DLD1 (cell line): ENCODE measurements at regions not wholly inside any gene's neighbourhood (a gene's known extent, or its start where the extent isn't known, plus 50 kb on each side); places are given as distances from the start of the nearest gene placed in this dataset.
"Not testable (repeated sequence)": the region's sequence is repeated elsewhere in the genome, so short reads cannot be mapped to it uniquely, and the experiment has no call there.

Experiments used
- in situ Hi-C: cut with HindIII; loops from 2 replicates; pipeline ENCODE4 v1.10.0; 2017; ENCODE audit warnings: low sequenced_read_pairs

DNA sequence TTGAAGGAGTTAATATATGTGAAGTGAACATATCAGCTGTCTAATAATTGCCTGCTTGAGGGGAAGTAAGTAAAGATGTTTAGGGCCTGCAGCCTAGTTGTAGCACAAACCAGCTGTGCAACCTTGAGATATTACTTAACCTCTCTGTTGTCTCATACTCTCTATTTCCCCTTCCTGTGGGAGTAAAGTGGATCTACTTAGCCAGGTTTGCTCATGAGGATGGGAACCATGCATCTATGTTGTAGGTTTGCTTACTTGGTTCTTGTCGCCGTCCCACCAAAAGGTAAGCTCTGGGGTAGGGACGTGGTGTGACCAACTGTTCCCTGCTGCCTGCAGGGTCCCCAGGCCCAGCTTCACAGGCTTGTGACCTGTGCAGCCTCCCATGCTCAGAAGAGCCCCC lies 362.7 kb upstream of the SULF2 start:
- in situ Hi-C loops, result no loop called here

DNA sequence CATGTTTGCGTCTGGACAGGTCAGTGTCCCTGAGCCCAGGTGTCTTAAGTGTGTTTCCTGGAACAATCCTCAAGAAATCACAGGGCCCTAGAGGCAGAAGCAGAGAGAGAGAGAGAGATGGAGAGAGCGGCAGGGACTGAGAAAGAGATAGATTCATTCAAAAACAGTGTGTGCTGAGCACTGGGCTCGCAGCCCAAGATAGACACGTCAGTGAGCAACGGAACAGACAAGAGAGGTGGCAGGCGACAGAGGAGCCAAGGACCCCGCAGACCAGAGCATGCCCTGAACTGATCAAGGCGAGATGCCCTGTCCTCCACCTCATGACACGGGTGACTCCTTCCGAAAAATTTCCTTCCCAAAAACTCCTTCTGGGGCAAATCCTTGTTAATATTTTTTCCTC lies 362.0 kb upstream of the SULF2 start:
- in situ Hi-C loops, result no loop called here

DNA sequence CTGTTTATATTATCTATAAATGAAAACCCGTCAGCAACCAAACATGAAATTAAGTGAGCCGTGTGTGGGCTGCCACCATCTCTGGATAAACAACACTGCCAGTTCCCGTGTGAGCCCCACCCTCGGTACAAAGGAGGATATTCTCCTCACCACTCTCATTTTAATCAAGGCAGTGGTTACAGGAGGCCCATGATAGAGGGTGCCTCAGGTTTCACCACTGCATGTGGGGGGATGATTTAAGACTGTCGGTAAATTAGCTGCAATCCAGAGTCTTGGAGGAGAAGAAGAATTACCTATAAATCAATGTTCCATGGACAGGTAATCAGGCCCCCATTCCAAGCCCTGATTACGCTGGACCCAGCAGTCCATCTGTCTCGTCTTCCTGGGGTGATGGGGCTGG lies 361.6 kb upstream of the SULF2 start:
- in situ Hi-C loops, result no loop called here

DNA sequence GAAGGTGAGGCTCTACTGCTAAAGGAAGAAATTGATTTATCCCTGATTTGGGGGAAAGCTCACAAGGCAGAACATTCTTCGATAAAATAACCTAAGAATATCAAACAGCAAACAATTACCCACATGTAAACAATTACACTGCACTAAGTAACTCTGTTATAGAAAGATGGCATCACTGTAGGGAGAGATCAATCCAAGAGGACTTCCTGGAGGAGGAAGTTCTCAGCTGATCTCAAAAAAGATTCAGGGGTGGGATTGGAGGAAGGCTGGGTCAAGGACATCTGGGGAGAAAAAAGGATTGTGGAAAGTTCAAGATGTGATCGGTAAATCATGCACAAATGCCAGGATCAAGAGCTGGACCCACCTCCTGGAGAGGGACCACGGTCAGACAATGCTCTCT lies 361.0 kb upstream of the SULF2 start:
- in situ Hi-C loops, result no loop called here

DNA sequence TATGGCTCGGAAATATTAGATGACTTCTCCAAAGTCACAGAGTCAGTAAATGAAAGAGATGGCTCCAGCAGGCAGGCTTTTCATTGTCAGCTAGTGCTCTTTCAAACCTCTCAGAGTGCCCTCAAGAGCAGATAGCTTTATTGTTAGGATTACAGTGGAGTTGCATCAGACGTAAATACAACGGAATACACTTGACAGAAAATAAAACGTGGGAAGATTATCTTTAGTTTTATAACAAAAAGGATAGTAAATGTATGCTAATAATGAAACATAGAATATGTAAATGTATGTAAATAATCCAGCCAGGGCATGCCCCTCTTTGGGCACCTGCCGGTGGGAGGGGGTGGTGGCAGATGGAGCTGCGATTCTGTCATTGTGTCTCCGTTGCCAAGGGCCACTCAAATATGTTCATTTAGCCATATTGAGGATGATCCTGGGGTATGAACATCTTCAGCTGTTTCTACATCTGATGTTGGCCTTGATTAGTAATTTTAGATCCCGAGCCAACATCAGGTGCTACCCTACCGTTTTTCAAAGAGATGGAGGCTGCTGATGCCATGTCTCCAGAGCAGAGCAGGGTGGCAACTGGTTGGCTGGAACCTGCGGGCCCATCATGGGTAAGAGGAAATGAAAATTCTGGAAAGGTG lies 358.3 kb upstream of the SULF2 start:
- in situ Hi-C loops, result no loop called here

DNA sequence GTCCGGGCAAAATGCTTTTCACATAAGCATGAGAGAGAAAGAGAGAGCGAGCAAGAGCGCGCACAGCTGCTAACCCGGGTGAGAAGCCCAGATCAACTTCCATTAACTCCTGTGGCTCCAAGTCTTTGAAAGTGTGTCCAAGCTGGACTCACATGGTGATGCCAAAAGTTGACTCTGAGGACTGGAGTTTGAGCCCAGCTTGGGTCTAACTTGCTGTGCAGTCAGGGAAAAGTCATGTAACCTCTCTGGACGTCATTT lies 357.2 kb upstream of the SULF2 start:
- in situ Hi-C loops, result no loop called here

DNA sequence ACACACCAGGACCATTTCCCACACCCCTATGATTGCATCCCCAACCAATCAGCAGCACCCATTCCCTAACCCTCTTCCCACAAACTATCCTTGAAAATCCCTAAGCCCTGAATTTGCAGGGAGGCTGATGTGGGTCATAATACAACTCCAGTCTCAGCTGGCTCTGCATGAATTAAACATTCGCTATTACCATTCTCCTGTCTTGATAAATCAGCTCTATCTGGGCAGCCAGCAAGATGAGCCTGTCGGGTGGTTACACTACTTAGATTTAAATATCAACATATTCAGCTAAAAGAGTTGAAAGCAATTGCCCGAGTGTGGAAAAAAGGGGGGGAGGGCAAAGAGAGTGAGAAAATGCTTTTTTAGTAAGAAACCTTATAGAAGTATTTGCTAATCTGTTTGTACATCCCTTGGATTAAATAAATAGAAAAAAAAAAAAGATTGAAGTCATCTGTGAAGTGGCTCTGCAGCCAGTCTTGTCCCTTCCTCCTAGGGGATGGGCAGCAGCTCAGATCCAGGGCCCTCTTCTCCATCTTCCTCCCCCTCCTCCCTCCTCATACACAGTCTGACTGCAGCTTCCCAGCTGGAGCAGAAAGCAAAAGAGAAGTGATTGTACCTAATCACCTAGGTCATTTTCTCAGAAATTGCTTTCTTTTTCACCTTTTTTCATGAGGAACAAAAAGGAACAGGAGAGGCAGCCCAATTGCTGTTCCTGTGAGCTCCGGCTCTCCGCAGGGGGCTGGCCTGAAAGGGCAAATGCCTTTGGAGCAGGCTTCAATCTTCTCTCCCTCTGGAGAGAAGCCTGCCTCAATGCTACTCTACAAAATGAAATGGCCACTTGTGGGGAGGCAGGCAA lies 356.6 kb upstream of the SULF2 start:
- in situ Hi-C loops, result no loop called here

DNA sequence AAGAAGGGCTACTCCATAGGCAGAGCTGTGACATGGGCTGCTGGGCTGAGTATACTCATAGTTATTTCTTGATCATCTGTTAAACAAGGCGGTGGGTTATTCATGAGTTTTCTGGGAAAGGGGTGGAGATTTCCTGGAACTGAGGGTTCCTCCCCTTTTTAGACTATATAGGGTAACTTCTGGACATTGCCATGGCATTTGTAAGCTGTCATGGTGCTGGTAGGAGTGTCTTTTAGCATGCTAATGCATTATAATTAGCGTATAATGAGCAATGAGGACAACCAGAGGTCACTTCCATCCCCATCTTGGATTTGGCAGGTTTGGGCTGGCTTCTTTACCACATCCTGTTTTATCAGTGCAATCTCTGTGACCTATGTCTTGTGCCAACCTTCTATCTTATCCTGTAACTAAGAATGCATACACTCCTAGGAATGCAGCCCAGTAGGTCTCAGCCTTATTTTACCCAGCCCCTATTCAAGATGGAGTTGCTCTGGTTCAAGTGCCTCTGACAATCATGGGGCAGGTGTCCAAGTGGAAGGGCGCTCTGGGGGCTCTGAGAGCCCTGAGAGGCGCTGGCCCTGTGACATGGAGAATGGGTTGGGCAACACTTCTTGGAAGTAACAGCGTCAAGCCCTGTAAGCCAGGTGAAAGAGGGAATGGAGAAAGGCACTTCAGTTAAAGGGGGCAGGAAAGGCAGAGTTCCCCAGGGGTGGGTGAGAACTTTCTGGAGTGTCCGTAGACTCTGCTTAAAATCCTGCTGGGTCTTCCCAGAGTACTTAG lies 354.2 kb upstream of the SULF2 start:
- in situ Hi-C loops, result no loop called here

DNA sequence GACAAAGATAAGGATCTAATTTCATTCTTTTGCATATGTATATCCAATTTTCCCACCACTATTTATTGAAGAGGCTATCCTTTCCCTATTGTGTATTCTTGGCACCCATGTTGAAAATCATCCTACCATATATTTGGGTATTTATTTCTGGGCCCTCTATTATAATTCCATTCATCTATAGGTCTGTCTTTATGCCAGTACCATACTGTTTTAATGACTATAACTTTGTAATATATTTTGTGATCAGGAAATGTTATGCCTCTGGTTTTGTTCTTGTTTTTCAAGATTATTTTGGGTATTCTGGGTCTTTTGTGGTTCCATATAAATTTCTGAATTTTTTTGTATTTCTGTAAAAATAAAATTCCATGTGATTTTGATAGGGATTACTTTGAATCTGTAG lies 347.6 kb upstream of the SULF2 start:
- in situ Hi-C loops, result no loop called here

DNA sequence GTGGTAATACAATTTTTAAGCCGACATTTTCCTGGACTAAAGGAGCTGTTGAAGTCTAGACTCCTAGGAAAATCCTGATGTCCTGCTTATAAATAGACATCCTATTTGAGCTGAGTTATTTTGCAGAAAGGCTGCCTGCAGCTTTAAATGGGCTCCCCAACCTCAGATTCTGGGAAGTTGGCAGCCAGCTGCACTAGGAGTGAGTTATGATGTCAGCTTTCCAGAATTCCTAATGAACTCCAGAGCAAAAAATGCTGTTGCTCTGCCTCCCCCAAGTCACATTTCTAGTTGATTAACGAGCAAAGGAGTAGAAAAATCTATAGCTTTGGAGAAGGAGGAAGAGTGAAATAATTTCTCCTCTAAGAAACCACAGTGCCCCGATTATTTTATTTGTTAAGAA lies 346.3 kb upstream of the SULF2 start:
- in situ Hi-C loops, result no loop called here

DNA sequence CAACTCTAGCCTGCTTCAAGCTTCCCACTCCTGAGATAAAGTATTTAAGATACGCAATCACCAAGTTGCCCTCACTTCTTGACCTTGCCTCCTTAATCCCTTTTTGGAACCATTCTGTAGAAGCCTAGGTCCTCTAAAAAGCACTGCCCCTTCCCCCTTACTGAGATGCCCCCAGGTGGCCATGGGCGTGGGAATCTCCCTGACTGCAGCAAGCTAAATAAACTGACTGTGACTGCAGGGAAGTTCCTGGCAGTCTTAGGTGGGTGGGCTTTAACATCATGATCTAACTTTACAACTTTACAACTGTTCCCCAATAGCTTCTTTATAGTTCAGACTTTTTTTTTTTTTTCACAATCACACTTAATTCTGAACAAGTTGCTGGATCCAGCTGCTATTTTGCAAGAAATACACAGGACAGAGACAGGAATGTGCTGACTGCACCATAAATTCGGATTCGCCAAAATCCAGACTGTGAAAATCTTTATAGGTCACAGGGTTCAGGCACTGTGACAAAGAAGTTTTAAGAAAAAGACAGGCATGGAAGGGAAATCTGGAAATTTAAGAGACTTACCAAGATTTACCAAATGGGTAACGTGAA lies 344.2 kb upstream of the SULF2 start:
- in situ Hi-C loops, result no loop called here

DNA sequence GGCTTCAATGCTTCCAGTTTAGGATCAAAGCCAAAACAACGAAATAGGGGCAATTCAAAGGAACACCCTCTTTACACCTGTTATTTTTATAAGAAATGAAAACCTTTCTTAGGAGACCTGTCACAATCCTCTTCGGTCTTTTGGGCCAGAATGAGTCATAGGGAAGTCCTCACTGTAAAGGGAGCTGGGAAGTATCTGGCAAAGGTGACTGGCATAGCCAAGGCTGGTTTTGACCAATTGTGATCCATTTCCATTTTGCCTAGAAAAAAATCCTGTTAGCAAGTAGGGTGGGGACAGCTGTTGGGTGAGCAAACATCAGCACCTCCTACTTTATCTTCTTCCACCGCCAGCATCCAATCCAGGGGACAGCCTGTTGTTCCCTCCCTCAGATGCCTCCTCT lies 343.2 kb upstream of the SULF2 start:
- in situ Hi-C loops, result no loop called here

DNA sequence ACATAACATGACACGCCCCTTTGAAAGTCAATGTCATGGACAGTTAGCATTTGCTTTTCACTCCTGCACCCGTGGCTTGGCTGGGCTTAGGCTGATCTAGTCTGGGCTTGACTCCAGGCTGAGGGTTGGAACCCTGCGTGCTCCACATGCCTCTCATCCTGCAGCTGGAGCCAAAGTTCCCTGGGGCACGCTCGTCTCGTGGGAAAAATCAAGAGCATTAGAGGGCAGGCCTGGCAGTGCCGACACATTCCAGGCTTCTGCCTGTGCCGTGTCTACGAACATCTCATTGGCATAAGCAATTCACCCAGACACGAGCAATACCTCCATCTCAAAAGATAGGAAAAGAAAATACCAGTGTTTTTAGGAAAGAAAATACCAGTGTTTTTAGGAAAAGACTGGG lies 342.7 kb upstream of the SULF2 start:
- in situ Hi-C loops, result not testable (repeated sequence)

DNA sequence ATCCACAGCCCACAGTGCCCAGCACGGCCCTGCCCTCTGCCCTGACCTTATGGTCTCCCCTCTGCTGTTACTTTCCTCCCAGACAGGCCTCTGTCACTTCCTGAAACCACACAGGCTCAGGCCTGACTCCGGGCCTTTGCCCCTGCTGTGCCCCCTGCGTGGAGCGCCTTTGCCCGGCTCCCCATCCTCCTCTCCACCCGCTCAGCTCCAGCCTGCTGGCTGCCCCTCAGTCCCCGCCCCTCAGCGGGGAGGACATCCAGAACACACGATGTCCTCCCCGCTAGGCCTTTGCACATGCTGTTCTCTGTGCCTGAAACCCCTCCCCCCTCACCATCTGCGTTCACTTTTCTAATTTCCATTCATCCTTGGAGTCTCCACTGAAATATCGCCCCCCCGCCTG lies 341.9 kb upstream of the SULF2 start:
- in situ Hi-C loops, result not testable (repeated sequence)

DNA sequence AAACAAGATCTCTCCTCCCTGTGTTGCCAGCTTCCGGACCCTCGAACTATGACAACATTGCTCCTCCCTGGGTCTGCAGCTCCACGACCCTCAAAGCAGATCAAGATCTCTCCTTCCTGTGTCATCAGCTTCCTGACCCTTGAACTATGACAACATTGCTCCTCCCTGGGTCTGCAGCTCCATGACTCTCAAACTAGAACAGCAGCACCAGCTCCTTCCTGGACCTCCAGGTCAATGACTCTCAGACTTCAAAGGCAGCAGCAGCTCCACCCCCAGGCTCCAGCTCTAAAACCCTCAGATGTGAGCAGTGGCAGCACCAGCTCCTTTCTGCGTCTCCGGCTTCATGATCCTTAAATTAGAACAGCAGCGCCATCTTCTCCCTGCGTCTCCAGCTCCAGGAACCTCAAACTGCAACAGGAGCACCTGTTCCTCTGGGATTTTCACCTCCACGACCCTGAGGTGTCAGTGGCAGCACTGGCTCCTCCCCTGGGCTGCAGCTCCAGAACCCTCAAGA lies 341.0 kb upstream of the SULF2 start:
- in situ Hi-C loops, result no loop called here

DNA sequence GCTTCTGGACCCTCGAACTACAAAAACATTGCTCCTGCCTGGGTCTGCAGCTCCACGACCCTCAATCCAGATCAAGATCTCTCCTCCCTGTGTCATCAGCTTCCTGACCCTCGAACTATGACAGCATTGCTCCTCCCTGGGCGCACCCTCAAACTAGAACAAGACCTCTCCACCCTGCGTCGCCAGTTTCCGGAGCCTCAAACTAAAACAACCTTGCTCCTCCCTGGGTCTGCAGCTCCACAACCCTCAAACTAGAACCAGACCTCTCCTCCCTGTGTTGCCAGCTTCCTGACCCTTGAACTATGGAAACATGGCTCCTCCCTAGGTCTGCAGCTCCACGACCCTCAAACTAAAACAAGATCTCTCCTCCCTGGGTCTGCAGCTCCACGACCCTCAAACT lies 339.7 kb upstream of the SULF2 start:
- in situ Hi-C loops, result no loop called here

DNA sequence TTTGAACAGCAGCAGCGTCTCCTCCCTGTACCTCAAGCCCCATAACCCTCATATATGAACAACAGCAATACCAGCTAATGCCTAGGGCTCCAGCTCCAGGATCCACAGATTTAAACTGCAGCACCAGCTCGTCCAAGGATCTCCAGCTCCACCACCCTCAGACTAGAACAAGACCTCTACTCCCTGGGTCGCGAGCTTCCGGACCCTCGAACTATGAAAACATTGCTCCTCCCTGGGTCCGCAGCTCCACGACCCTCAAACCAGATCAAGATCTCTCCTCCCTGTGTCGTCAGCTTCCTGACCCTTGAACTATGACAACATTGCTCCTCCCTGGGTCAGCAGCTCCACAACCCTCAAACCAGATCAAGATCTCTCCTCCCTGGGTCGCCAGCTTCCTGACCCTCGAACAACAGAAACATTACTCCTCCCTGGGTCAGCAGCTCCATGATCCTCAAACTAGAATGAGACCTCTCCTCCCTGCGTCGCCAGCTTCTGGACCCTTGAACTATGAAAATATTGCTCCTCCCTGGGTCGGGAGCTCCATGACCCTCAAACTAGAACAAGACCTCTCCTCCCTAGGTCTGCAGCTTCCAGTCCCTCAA lies 339.0 kb upstream of the SULF2 start:
- in situ Hi-C loops, result no loop called here

DNA sequence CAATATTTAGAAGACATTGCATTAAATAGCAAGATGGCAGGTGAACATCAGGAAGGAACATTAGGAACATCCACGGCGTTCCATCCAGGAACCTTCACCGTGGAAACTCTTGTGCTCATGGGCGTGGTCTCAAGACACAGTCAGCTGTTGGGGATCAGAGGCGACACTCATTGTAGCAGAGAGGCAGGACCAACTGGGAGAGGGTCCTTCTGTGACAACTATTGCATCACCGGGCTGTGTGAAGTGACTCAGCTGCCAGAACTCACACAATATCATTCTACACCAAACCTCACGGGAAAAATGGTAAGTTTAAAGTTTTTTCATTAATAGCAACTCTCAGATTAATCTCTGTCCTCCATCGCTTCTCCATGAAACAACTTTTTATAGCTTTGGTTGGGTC lies 334.8 kb upstream of the SULF2 start:
- in situ Hi-C loops, result no loop called here

DNA sequence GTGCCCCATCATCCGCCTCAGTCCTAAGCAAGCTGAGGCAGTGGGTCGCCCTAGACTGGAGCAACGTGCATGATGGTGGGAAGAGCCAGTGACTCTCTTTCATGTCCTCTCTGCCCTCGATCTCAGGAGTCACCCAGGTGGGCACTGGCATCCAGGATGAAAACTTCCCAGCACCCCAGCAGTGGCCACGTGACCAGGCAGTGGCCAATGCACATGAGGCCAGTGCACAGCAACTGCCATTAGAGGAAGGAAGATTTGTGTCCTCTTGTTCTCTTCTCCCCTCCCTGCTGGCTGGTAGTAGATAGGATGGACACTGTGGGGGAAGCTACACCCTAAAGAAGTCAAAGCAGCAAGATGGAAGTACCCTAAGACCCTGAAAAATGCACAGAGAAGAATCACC lies 334.1 kb upstream of the SULF2 start:
- in situ Hi-C loops, result not testable (repeated sequence)

DNA sequence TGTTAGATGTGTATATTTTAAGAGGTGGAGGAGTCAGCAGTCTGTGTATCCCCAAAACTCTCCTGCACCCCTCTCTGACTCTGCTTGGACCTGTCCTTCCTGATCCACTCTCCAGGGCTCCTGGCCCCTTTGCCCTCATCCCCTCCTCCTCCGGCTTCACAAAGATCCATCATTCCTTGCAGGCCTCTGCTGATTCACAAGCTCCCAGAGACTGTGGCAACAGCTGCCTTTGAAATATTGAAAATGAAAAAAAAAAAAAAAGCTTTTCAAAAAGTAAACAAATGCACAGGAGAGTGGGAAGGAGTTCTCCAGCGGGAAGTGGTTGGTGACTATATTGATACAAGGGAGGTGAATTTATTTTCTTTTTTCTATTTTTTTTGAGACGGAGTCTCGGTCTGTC lies 330.2 kb upstream of the SULF2 start:
- in situ Hi-C loops, result no loop called here

DNA sequence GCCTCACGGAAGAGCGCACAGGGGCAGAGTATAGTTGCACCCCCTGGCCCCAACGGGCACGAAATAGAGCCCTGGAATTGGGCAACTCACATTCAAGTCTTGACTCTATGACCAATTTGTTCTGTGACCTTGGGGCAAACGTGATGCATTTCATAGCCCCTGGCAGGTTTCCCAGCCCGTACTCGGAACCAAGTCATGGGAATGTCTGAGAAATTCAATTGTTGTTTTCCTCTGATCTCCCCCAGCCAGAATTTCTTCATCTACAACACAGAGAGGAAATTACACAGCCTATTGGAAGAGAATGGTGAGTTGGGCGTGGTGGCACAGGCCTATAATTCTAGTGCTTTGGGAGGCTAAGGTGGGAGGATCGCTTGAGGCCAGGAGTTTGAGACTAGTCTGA lies 322.3 kb upstream of the SULF2 start:
- in situ Hi-C loops, result no loop called here
